Progenitor cell of endocrine pancreas (in vitro differentiated cells): ENCODE measurements at regions not wholly inside any gene's neighbourhood (a gene's known extent, or its start where the extent isn't known, plus 50 kb on each side); places are given as distances from the start of the nearest gene placed in this dataset.

Experiments
- DNase-seq: peaks from one replicate; pipeline ENCODE4 v3.0.0; 2021; ENCODE audit warnings: low spot score; ENCODE audit not compliant: unreplicated experiment
- H3K27ac Mint-ChIP-seq: 2 replicates; pipeline ENCODE4 v1.8.0; 2021; ENCODE audit warnings: mild to moderate bottlenecking, moderate library complexity, mixed read lengths
- H3K27me3 Mint-ChIP-seq: 2 replicates; pipeline ENCODE4 v1.8.0; 2021; ENCODE audit warnings: mixed read lengths
- H3K36me3 Mint-ChIP-seq: 2 replicates; pipeline ENCODE4 v1.8.0; 2022; ENCODE audit warnings: mixed read lengths; ENCODE audit not compliant: insufficient read depth
- H3K4me1 Mint-ChIP-seq: 2 replicates; pipeline ENCODE4 v1.8.0; 2021; ENCODE audit warnings: low read depth, mixed read lengths
- H3K4me3 Mint-ChIP-seq: 2 replicates; pipeline ENCODE4 v1.8.0; 2021; ENCODE audit warnings: low read depth, mild to moderate bottlenecking, moderate library complexity, mixed read lengths
- H3K9me3 Mint-ChIP-seq: 2 replicates; pipeline ENCODE4 v1.8.0; 2021; ENCODE audit warnings: low read depth, mixed read lengths
- CTCF ChIP-seq: fragments of 200-600 bp; sonication (generic); IDR thresholded peaks from one replicate; pipeline ENCODE4 v1.5.0; 2021; ENCODE audit warnings: antibody characterized with exemption, mild to moderate bottlenecking; ENCODE audit not compliant: unreplicated experiment

GRCh38 chr6:168774381-168774780 is 333.4 kb downstream of the SMOC2 start:
- no peaks in the 10 kb centered on the region for H3K36me3 Mint-ChIP-seq
- peaks cover 25% of the 10 kb centered on the region for H3K9me3 Mint-ChIP-seq
- no peak for DNase-seq
- peaks cover 8% of the 10 kb centered on the region for H3K4me1 Mint-ChIP-seq
- H3K27ac Mint-ChIP-seq: no peak overlapping the region
- H3K27me3 Mint-ChIP-seq: no peaks in the 10 kb centered on the region
- TF ChIP-seq CTCF: no peak
- no peak overlapping the region for H3K4me3 Mint-ChIP-seq

GRCh38 chr6:168773788-168774187 is 332.8 kb downstream of the SMOC2 start:
- no peaks in the 10 kb centered on the region for H3K36me3 Mint-ChIP-seq
- DNase-seq: no peak

GRCh38 chr6:168765752-168766151 is 324.8 kb downstream of the SMOC2 start:
- Mint-ChIP-seq H3K27ac (no peak overlapping the region), H3K27me3 (no peaks in the 10 kb centered on the region), H3K36me3 (no peaks in the 10 kb centered on the region), H3K9me3 (peaks cover 9% of the 10 kb centered on the region), H3K4me1 (no peaks in the 10 kb centered on the region), H3K4me3 (no peak overlapping the region)
- no peak for TF ChIP-seq CTCF
- no peak for DNase-seq

More at GRCh38 chr6:168773788-168774187, 332.8 kb downstream of the SMOC2 start:
- no peak for TF ChIP-seq CTCF
- Mint-ChIP-seq H3K27me3 (no peaks in the 10 kb centered on the region), H3K9me3 (peaks cover 27% of the 10 kb centered on the region), H3K27ac (no peak overlapping the region), H3K4me1 (peaks cover 8% of the 10 kb centered on the region), H3K4me3 (no peak overlapping the region)

- DNase-seq: no peak
- Mint-ChIP-seq H3K36me3 (no peaks in the 10 kb centered on the region), H3K4me1 (peaks cover 9% of the 10 kb centered on the region), H3K4me3 (no peak overlapping the region), H3K27ac (no peak overlapping the region), H3K9me3 (no peaks in the 10 kb centered on the region), H3K27me3 (no peaks in the 10 kb centered on the region)
- TF ChIP-seq CTCF: no peak
These were observed 315.1 kb downstream of the SMOC2 start for GRCh38 chr6:168756009-168756634.

GRCh38 chr6:168746643-168747042 is 305.7 kb downstream of the SMOC2 start:
- no peak overlapping the region for H3K27ac Mint-ChIP-seq
- DNase-seq: no peak
- H3K9me3 Mint-ChIP-seq: peaks cover 6% of the 10 kb centered on the region
- no peak for TF ChIP-seq CTCF
- H3K4me1 Mint-ChIP-seq: peaks cover 12% of the 10 kb centered on the region
- H3K36me3 Mint-ChIP-seq: no peaks in the 10 kb centered on the region
- H3K4me3 Mint-ChIP-seq: no peak overlapping the region
- H3K27me3 Mint-ChIP-seq: no peaks in the 10 kb centered on the region
